IPS-20b (cell line): ENCODE measurements at regions not wholly inside any gene's neighbourhood (a gene's known extent, or its start where the extent isn't known, plus 50 kb on each side); places are given as distances from the start of the nearest gene placed in this dataset.

Experiments
- H3K27ac ChIP-seq: one replicate; pipeline ENCODE4 v1.5.1; 2013; ENCODE audit warnings: low read length
- H3K27me3 ChIP-seq: 2 replicates; pipeline ENCODE4 v1.6.1; 2013; ENCODE audit warnings: mild to moderate bottlenecking, low read length, inconsistent platforms; ENCODE audit not compliant: insufficient read depth
- H3K36me3 ChIP-seq: 2 replicates; pipeline ENCODE4 v1.6.1; 2013; ENCODE audit warnings: low read depth, mild to moderate bottlenecking, inconsistent platforms, low read length, moderate library complexity; ENCODE audit not compliant: insufficient read depth
- H3K4me1 ChIP-seq: 2 replicates; pipeline ENCODE4 v1.6.1; 2013; ENCODE audit warnings: mild to moderate bottlenecking, control low read depth, inconsistent platforms, low read length, moderate library complexity; ENCODE audit not compliant: insufficient read depth
- H3K4me3 ChIP-seq: 2 replicates; pipeline ENCODE4 v1.5.1; 2013; ENCODE audit warnings: mild to moderate bottlenecking, low read length, inconsistent platforms
- H3K9ac ChIP-seq: 2 replicates; pipeline ENCODE4 v1.6.1; 2013; ENCODE audit warnings: low read depth, mild to moderate bottlenecking, inconsistent platforms, low read length, moderate library complexity
- H3K9me3 ChIP-seq: 2 replicates; pipeline ENCODE4 v1.6.1; 2013; ENCODE audit warnings: mild to moderate bottlenecking, low read depth, low read length, inconsistent platforms; ENCODE audit not compliant: insufficient read depth

- Histone ChIP-seq H3K4me1 (no peaks in the 10 kb centered on the region), H3K9ac (no peak overlapping the region), H3K27ac (no peak overlapping the region), H3K4me3 (no peak overlapping the region), H3K9me3 (peaks cover 6% of the 10 kb centered on the region; the same call in 1 of the 2 replicates), H3K36me3 (no peaks in the 10 kb centered on the region), H3K27me3 (no peaks in the 10 kb centered on the region)
Observed at GRCh38 chr4:65976287-65976686, 306.0 kb upstream of the EPHA5 start.

GRCh38 chr4:65973186-65973585, 302.9 kb upstream of the EPHA5 start:
- H3K4me1 ChIP-seq: no peaks in the 10 kb centered on the region
- H3K9me3 ChIP-seq: peaks cover 6% of the 10 kb centered on the region; the same call in 1 of the 2 replicates
- H3K4me3 ChIP-seq: no peak overlapping the region
- no peak overlapping the region for H3K9ac ChIP-seq
- no peaks in the 10 kb centered on the region for H3K36me3 ChIP-seq
- no peak overlapping the region for H3K27ac ChIP-seq
- H3K27me3 ChIP-seq: no peaks in the 10 kb centered on the region

DNA sequence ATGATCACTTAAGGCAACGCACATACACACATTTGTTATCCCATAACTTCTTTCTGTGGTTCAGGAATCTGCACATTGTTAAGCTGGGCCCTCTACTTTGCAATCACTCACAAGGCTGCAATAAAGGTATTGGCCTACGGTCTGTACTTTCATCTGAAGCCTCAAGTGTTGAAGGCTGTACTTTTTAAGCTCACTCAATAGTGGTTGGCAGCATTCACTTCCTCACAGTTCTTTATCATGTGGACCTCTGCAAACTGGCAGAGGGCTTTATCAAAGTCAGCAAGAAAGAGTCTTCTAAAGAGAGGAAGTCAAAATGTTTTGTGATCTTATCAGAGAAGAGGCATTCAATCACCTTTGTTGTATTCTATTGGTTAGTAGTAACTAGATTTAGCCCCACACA, 301.4 kb upstream of the EPHA5 start:
- H3K36me3 ChIP-seq: no peaks in the 10 kb centered on the region
- H3K9ac ChIP-seq: no peak overlapping the region
- H3K4me3 ChIP-seq: no peak overlapping the region
- peaks cover 6% of the 10 kb centered on the region; the same call in 1 of the 2 replicates for H3K9me3 ChIP-seq
- no peak overlapping the region for H3K27ac ChIP-seq
- H3K27me3 ChIP-seq: no peaks in the 10 kb centered on the region
- no peaks in the 10 kb centered on the region for H3K4me1 ChIP-seq

- Histone ChIP-seq H3K9ac (no peak overlapping the region), H3K27ac (no peak overlapping the region), H3K4me3 (no peak overlapping the region), H3K9me3 (no peaks in the 10 kb centered on the region), H3K4me1 (no peaks in the 10 kb centered on the region), H3K27me3 (no peaks in the 10 kb centered on the region), H3K36me3 (no peaks in the 10 kb centered on the region)
Observed at GRCh38 chr4:65968831-65969558, 298.7 kb upstream of the EPHA5 start.

DNA sequence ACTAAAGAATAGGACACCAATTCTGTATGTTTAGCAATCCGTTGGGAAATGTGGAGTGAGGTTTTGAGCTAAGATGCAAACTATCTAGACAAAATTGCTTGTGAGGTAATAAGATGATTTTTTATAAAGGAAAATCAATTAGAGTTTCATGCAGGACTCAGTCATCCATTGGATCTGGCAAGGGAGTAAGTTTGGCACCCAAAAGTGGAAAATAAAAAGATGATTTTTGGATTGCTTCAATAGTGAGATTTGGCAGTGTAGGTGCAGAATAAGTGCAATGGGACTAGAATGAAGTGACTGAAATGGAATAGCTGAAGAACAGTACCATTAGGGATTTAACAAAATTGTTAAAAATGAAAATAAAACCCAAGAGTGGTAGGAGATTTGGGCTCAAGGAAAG, 290.5 kb upstream of the EPHA5 start:
- H3K9ac ChIP-seq: no peak overlapping the region
- H3K27ac ChIP-seq: no peak overlapping the region

GRCh38 chr4:65954416-65954815, 284.1 kb upstream of the EPHA5 start:
- H3K4me1 ChIP-seq: no peaks in the 10 kb centered on the region
- H3K27ac ChIP-seq: no peak overlapping the region
- no peak overlapping the region for H3K9ac ChIP-seq
- no peaks in the 10 kb centered on the region for H3K27me3 ChIP-seq
- no peaks in the 10 kb centered on the region for H3K9me3 ChIP-seq
- no peaks in the 10 kb centered on the region for H3K36me3 ChIP-seq
- no peak overlapping the region for H3K4me3 ChIP-seq

More for the DNA sequence above, 290.5 kb upstream of the EPHA5 start:
- H3K36me3 ChIP-seq: no peaks in the 10 kb centered on the region
- H3K4me3 ChIP-seq: no peak overlapping the region
- no peaks in the 10 kb centered on the region for H3K9me3 ChIP-seq
- H3K4me1 ChIP-seq: no peaks in the 10 kb centered on the region
- H3K27me3 ChIP-seq: no peaks in the 10 kb centered on the region

- no peaks in the 10 kb centered on the region for H3K36me3 ChIP-seq
Observed at GRCh38 chr4:65951177-65951576, 280.9 kb upstream of the EPHA5 start.

GRCh38 chr4:65943076-65943475, 272.8 kb upstream of the EPHA5 start:
- H3K9ac ChIP-seq: no peak overlapping the region
- H3K9me3 ChIP-seq: no peaks in the 10 kb centered on the region
- no peak overlapping the region for H3K4me3 ChIP-seq
- H3K36me3 ChIP-seq: no peaks in the 10 kb centered on the region
- H3K4me1 ChIP-seq: peaks cover 13% of the 10 kb centered on the region
- no peaks in the 10 kb centered on the region for H3K27me3 ChIP-seq
- H3K27ac ChIP-seq: no peak overlapping the region

More at GRCh38 chr4:65951177-65951576, 280.9 kb upstream of the EPHA5 start:
- H3K27ac ChIP-seq: no peak overlapping the region
- H3K27me3 ChIP-seq: no peaks in the 10 kb centered on the region
- no peaks in the 10 kb centered on the region for H3K9me3 ChIP-seq
- no peaks in the 10 kb centered on the region for H3K4me1 ChIP-seq
- no peak overlapping the region for H3K9ac ChIP-seq
- no peak overlapping the region for H3K4me3 ChIP-seq

GRCh38 chr4:65924843-65925242, 254.6 kb upstream of the EPHA5 start:
- H3K9ac ChIP-seq: no peak overlapping the region
- H3K9me3 ChIP-seq: no peaks in the 10 kb centered on the region
- no peak overlapping the region for H3K27ac ChIP-seq
- no peaks in the 10 kb centered on the region; the same call in 1 of the 2 replicates for H3K4me1 ChIP-seq
- no peaks in the 10 kb centered on the region for H3K36me3 ChIP-seq
- H3K4me3 ChIP-seq: no peak overlapping the region
- H3K27me3 ChIP-seq: no peaks in the 10 kb centered on the region

DNA sequence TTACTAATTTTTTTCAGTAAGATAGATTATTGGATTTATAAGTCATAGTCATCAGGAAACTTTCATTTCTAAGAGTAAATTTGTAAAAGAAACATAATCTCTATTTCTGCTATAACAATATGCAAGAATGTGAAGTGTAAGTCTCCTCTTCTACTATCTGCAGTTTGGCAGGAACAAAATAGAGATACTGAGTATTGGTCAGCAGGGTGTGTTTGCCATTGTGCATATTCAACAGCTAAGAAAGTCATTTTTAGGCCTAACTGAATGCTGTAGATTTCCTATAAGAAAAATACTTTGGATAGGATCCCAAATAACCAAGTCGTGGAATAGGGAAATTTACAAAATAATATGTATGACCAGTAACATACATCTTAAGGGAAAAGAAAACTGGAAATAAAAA, 253.3 kb upstream of the EPHA5 start:
- H3K27ac ChIP-seq: no peak overlapping the region
- peaks cover 8% of the 10 kb centered on the region; the same call in 1 of the 2 replicates for H3K4me1 ChIP-seq
- H3K27me3 ChIP-seq: no peaks in the 10 kb centered on the region
- no peaks in the 10 kb centered on the region for H3K9me3 ChIP-seq
- no peak overlapping the region for H3K9ac ChIP-seq
- H3K4me3 ChIP-seq: no peak overlapping the region
- H3K36me3 ChIP-seq: no peaks in the 10 kb centered on the region

GRCh38 chr4:65921180-65921579, 250.9 kb upstream of the EPHA5 start:
- Histone ChIP-seq H3K9me3 (no peaks in the 10 kb centered on the region), H3K27me3 (no peaks in the 10 kb centered on the region), H3K4me1 (peaks cover 15% of the 10 kb centered on the region; the same call in 1 of the 2 replicates), H3K4me3 (no peak overlapping the region), H3K36me3 (no peaks in the 10 kb centered on the region), H3K27ac (no peak overlapping the region), H3K9ac (no peak overlapping the region)

DNA sequence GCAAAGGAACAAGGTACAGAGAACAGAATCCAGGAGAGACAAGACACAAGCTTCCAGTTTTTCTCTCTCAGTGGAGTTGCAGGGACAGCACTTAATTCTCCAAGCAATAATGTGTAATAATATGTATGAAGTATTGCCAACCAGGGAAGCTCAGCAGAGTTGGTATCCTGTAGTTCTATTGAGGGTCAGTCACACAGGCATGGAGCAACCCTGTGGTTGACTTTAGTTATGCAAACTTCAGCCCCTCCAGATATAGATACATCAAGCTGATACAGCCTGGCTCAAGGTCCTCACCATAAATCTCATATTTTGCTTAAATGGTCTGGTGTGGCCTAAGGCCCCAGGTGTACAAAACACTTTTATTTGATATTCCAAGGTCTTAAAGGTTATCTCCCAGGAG, 248.6 kb upstream of the EPHA5 start:
- Histone ChIP-seq H3K9me3 (no peaks in the 10 kb centered on the region), H3K27me3 (no peaks in the 10 kb centered on the region), H3K4me1 (peaks cover 15% of the 10 kb centered on the region; the same call in 1 of the 2 replicates), H3K4me3 (no peak overlapping the region), H3K9ac (no peak overlapping the region), H3K27ac (no peak overlapping the region), H3K36me3 (no peaks in the 10 kb centered on the region)
